ENCODE measurements at regions not wholly inside any gene's neighbourhood (a gene's known extent, or its start where the extent isn't known, plus 50 kb on each side); places are given as distances from the start of the nearest gene placed in this dataset.

GRCh38 chr18:51767293-51767692 is 569.8 kb upstream of the MEX3C start:
- DNase-seq = no peak
- no peak for TF ChIP-seq CTCF (IDR thresholded peaks at IDR 0.05; ENCODE audit: unreplicated experiment)
- no TSS peak for BruUV-seq (replicated peaks)
- intact Hi-C loops (cut with micrococcal nuclease; ENCODE audit: unreplicated experiment) = no loop called here
- CTCF ChIA-PET = no interaction called here
- no peaks in the 10 kb centered on the region for H3K4me1 Mint-ChIP-seq (ENCODE audit: low read depth, unreplicated experiment)
- H3K27ac Mint-ChIP-seq (ENCODE audit: unreplicated experiment) = no peak overlapping the region
- no peaks in the 10 kb centered on the region for H3K36me3 Mint-ChIP-seq (ENCODE audit: insufficient read depth, unreplicated experiment)
- H3K9me3 Mint-ChIP-seq (ENCODE audit: low read depth, unreplicated experiment) = peaks cover 13% of the 10 kb centered on the region
- H3K27me3 Mint-ChIP-seq (ENCODE audit: unreplicated experiment) = peaks cover 14% of the 10 kb centered on the region
- no peak overlapping the region for H3K4me3 Mint-ChIP-seq (ENCODE audit: low read depth, unreplicated experiment)

GRCh38 chr18:51778115-51778514 is 561.9 kb upstream of the DCC start:
- no peaks in the 10 kb centered on the region for H3K4me1 Mint-ChIP-seq (ENCODE audit: low read depth, unreplicated experiment)
- H3K27ac Mint-ChIP-seq (ENCODE audit: unreplicated experiment) = no peak overlapping the region
- H3K9me3 Mint-ChIP-seq (ENCODE audit: low read depth, unreplicated experiment) = peaks cover 12% of the 10 kb centered on the region
- no TSS peak for BruUV-seq (replicated peaks)
- DNase-seq = no peak
- intact Hi-C loops (cut with micrococcal nuclease; ENCODE audit: unreplicated experiment) = no loop called here
- peaks cover 28% of the 10 kb centered on the region for H3K27me3 Mint-ChIP-seq (ENCODE audit: unreplicated experiment)
- no peaks in the 10 kb centered on the region for H3K36me3 Mint-ChIP-seq (ENCODE audit: insufficient read depth, unreplicated experiment)
- no peak overlapping the region for H3K4me3 Mint-ChIP-seq (ENCODE audit: low read depth, unreplicated experiment)
- CTCF ChIA-PET = no interaction called here
- no peak for TF ChIP-seq CTCF (IDR thresholded peaks at IDR 0.05; ENCODE audit: unreplicated experiment)

GRCh38 chr18:51789871-51790270 is 550.1 kb upstream of the DCC start:
- Mint-ChIP-seq H3K36me3 (ENCODE audit: insufficient read depth, unreplicated experiment) (no peaks in the 10 kb centered on the region), H3K4me1 (ENCODE audit: low read depth, unreplicated experiment) (no peaks in the 10 kb centered on the region), H3K27ac (ENCODE audit: unreplicated experiment) (no peak overlapping the region), H3K27me3 (ENCODE audit: unreplicated experiment) (no peaks in the 10 kb centered on the region), H3K9me3 (ENCODE audit: low read depth, unreplicated experiment) (peaks cover 3% of the 10 kb centered on the region), H3K4me3 (ENCODE audit: low read depth, unreplicated experiment) (no peak overlapping the region)
- BruUV-seq (replicated peaks) = no TSS peak
- CTCF ChIA-PET = no interaction called here
- DNase-seq = no peak
- no peak for TF ChIP-seq CTCF (IDR thresholded peaks at IDR 0.05; ENCODE audit: unreplicated experiment)
- intact Hi-C loops (cut with micrococcal nuclease; ENCODE audit: unreplicated experiment) = no loop called here

- H3K27ac Mint-ChIP-seq (ENCODE audit: unreplicated experiment) = no peak overlapping the region
- CTCF ChIA-PET = no interaction called here
- BruUV-seq (replicated peaks) = no TSS peak
Observed at GRCh38 chr18:51801514-51801913, 538.5 kb upstream of the DCC start.

More at GRCh38 chr18:51801514-51801913, 538.5 kb upstream of the DCC start:
- no peak for TF ChIP-seq CTCF (IDR thresholded peaks at IDR 0.05; ENCODE audit: unreplicated experiment)
- H3K4me3 Mint-ChIP-seq (ENCODE audit: low read depth, unreplicated experiment) = no peak overlapping the region
- no peak for DNase-seq
- H3K27me3 Mint-ChIP-seq (ENCODE audit: unreplicated experiment) = no peaks in the 10 kb centered on the region
- intact Hi-C loops (cut with micrococcal nuclease; ENCODE audit: unreplicated experiment) = no loop called here
- no peaks in the 10 kb centered on the region for H3K4me1 Mint-ChIP-seq (ENCODE audit: low read depth, unreplicated experiment)
- H3K9me3 Mint-ChIP-seq (ENCODE audit: low read depth, unreplicated experiment) = peaks cover 4% of the 10 kb centered on the region
- H3K36me3 Mint-ChIP-seq (ENCODE audit: insufficient read depth, unreplicated experiment) = no peaks in the 10 kb centered on the region

Data from Calu3 (cell line).